HG02970 (cell line): ENCODE measurements at regions not wholly inside any gene's neighbourhood (a gene's known extent, or its start where the extent isn't known, plus 50 kb on each side); places are given as distances from the start of the nearest gene placed in this dataset.

Experiments
- ATAC-seq: cut with Tn5 transposase; IDR thresholded peaks from one replicate; pipeline ENCODE4 v1.9.1; 2021; ENCODE audit warnings: mild to moderate bottlenecking, moderate library complexity, moderate number of reproducible peaks; ENCODE audit not compliant: unreplicated experiment, low FRiP score

GRCh38 chr5:34499001-34499734, 157.0 kb upstream of the RAI14 start:
- ATAC-seq, result peak; percentile 90

DNA sequence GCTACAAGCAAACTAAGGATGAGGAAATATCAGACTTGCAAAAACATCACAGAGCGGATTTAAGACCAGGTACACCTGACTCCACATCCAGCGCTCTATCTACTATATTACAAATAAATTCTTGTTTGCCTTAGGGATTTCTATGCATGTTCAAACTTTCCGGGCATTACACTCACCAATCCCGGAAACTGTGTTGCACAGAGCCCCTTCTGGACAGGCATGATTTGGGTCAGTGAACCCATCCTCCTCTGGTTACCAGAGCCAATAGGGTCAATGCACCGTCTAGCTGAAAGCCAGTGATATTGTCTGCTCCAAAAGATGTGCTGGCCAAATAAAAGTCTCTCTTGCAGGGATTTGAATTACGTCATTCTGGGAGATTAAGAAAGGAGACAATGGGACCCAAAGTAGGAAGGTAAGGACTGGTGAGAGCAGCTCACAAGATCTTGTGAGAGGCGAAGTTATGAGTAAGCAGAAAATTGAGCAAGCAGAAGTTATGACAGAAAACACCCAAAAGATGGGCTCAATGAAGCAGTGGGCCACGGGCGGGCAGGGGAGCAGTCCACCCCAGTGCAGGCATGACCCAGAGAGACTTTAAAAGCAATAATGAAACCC, 155.8 kb upstream of the RAI14 start:
- ATAC-seq, result no peak

DNA sequence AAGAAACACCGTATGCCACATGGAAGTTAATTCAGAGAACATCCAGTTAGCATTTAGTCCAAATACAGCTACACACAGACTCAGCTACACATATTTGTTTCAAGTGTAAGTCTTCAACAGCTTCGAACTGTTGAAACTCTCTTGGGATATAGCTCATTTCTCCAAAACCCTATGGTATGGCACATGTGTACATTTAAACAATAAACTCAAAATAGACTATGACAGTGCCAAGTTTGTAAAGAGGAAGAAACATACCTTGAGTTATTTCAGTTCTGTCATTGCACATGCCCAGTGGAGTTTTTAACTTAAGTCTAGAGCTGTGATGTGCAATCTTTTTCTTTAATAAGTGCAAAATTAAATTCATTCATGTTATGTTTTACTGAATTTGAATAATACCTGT, 155.1 kb upstream of the RAI14 start:
- ATAC-seq, result no peak

DNA sequence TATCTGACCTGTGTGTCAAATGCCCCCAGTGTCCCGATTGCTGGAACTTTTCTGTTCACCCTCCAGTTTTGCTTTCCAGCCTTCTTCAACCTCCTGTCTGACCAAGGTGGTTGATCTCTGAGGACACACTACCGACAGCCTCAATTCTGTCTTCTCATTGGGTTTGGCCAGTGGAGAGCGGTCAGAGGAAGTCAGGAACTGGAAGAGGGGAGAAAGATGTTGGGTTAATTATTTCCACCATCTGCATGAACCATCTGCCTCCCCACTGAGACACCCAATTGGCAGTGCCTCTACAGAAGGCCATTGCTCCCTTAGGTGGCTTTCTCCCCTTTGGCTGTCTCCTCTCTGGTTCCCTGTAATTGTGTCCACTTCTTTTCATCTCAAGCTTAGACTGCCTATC, 154.3 kb upstream of the RAI14 start:
- no peak for ATAC-seq

DNA sequence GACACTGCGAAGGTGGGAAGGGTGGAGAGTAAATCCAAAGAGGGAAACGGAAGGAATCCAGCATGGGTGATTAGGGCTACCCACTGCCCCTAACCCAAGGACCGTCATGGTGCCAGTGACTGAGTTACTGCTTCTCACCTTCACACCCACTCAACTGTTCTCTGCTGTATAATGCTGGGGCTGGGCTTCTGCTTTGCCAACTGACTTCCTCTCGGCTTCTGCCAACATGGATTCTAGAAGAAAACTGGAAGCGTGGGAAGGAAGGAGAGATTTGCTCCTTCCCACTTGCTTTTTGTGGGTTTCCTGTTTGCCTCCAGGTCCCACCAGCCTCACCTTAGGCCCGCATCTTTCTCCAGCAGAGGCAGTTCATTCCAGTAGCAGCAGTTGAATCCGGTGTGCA, 153.5 kb upstream of the RAI14 start:
- no peak for ATAC-seq

DNA sequence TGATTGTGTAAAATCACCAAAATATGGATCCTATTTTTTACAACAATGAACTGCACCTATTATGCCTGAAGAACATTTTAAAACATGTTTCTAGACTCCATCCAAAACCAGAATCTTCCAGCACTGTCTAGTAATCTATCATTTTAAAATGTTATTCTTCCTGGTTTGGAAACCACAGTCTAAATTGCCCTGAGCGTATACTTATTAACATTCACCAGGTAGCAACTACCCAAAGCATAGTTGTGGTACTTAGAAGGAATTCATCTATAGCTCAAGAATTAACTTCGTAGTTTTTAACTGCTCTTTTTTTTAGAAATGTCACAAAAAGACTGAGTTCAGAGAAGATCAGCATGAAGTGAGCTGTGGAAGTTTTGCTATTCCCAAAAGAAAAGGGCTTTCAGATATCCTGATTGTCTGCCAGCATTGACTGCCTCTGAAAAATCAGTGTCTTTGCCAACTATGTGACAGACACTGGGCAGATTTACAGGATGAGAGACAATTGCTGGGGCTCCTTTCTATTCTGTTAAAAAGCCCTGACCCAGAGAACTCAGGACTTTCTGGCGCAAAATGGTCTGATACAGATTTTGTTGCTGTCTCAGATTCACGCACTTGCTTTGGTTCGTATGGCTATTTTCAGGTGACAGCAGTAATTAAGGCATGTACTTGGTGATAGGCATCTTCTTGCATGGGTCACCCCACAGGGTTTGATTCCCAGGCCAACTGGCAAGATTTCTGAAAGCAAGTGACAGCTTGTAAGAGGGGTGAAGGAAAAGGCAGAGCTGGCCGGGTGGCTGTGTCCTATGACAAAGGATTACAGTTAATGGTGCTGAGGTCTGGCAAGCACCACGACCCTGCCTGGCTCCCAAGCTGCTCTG, 152.5 kb upstream of the RAI14 start:
- ATAC-seq, result no peak

- ATAC-seq, result no peak
Measured at GRCh38 chr5:34504967-34505366, 151.2 kb upstream of the RAI14 start.

DNA sequence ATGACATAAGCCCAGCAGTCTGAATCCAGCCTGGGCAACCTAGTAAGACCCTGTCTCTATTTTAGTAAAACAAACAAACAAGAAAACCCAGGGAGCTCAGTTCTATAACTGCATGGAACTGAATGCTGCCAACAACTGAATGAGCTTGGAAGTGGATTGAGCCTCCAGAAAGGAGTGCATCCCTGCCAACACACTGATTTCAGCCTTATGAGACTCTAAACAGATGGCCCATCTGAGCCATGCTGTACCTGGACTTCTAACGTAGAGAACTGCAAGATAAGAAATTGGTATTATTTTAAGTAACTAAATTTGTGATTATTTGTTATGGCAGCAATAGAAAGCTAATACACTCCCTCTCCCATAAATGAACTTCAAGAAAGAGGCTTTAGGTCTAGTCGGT, 150.4 kb upstream of the RAI14 start:
- ATAC-seq, result no peak

DNA sequence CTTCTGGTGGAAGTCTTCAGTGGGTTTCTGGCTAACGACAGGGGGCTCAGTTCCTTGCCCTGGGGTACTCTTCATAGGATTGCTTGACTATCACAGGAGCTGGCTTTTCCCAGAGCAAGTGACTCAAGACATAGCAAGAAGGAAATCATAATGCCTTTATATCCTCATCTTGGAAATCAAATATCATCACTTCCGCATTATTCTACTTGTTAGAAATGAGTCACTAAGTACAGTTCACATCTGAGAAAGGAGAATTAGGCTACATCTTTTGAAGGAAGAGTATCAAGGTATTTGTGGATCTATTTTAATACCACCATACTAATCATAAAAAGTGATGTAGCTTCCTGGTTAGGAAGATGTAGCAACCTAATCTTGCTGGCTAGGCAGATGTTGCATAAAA, 148.2 kb upstream of the RAI14 start:
- no peak for ATAC-seq

DNA sequence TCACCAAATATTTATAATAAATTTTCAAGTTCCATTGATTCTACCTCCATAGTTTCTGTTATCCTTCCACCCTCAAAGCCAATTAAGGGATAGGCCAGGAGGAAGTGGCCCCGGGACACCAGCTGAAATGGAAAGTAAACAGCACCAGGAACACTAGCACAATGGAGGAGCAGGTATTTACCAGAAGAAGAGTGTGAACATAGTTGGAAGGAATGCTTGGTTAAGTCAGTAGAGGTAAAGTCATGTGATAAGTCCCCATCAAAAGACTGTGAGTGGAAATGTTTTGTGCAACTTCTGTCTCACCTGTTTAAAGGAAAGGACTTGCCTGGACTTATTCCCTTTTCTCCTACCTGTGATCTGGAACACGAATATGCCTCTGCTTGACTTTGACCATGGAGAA, 146.7 kb upstream of the RAI14 start:
- ATAC-seq, result no peak

- no peak for ATAC-seq
Measured at GRCh38 chr5:34510002-34510401, 146.1 kb upstream of the RAI14 start.

- no peak for ATAC-seq
Measured at GRCh38 chr5:34511063-34511462, 145.1 kb upstream of the RAI14 start.

DNA sequence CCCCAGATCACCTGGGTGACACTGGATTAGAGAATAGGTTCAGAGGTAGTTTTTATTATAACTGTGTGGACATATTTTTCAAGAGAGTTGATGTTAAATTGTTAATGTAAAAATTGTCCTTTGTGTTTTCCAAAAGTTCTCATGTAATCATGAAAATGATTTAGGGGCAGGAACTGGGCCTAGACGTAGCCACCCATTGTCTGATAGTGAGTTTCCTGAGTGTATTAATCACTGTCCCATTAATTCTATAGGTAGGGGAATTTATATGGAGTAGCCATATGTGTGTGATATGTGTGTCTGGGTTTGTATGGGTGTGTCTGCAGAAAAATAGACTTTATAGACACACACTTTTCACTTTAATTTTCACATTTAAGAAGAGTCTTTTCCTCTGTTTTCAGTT, 144.6 kb upstream of the RAI14 start:
- ATAC-seq, result no peak

- ATAC-seq, result no peak
Measured at GRCh38 chr5:34511915-34512314, 144.2 kb upstream of the RAI14 start.

DNA sequence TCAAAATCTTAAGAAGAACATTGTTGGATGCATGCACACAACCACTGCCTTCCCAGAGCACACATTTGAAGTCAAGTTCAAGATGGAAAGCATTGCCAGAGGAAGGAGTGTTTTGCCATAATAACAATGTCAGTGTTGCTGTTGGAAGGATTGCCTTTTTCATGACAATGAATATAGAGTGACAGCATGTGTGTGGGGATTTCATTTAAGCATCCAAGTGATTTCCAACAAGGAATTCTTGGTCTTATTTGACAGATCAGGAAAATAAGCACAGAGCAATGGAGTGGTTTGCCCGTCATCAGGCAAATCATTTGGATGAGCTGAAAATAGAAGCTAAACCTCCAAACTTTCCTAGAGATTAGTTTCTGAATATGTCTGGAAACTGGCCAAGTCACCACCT, 140.0 kb upstream of the RAI14 start:
- no peak for ATAC-seq

- ATAC-seq, result no peak
Measured at GRCh38 chr5:34516686-34517085, 139.4 kb upstream of the RAI14 start.

DNA sequence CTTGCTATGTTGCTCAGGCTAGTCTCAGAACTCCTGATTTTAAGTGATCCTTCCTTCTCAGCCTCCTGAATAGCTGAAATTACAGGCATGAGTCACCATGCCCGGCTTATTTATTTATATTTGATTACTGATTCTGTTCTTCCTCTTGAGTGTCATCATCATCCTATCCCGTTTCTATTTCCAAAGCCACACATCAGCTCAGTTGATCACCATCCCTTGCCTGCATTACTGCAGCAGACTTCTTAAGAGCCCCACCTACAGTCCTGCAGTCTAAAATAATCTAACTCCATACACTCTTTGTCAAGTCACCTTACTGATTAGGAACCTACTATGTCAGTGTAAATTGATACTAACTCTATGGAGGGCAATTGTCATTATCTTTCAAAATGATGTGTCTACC, 138.9 kb upstream of the RAI14 start:
- no peak for ATAC-seq

- ATAC-seq, result no peak
Measured at GRCh38 chr5:34519489-34520220, 136.5 kb upstream of the RAI14 start.

- no peak for ATAC-seq
Measured at GRCh38 chr5:34521628-34522290, 134.4 kb upstream of the RAI14 start.
